Ovary (tissue), 7 donors: ENCODE measurements at regions not wholly inside any gene's neighbourhood (a gene's known extent, or its start where the extent isn't known, plus 50 kb on each side); places are given as distances from the start of the nearest gene placed in this dataset.

Source experiments
- DNase-seq, 5 donors: peaks; one replicate each; pipeline ENCODE4 v3.0.0-alpha.2; 2019 to 2020
- H3K27ac ChIP-seq, 2 donors: fragments of 200-600 bp; one replicate each; pipeline versions ENCODE4 v1.5.1 to v1.8.0; 2019 to 2022
- H3K27me3 ChIP-seq: fragments of 200-600 bp; one replicate; pipeline ENCODE4 v1.8.0; 2022
- H3K36me3 ChIP-seq: fragments of 200-600 bp; sonication (generic); one replicate; pipeline ENCODE4 v1.5.1; 2019
- H3K4me1 ChIP-seq: one replicate; pipeline ENCODE4 v1.8.1; 2013; ENCODE audit warnings: mild to moderate bottlenecking, moderate library complexity; ENCODE audit not compliant: insufficient read depth
- H3K4me3 ChIP-seq: fragments of 200-600 bp; sonication (generic); one replicate; pipeline ENCODE4 v1.5.1; 2017
- H3K9me3 ChIP-seq, 2 donors: fragments of 200-600 bp in 1 of 2; sonication (generic) in 1 of 2; one replicate each; pipeline versions ENCODE4 v1.5.1 to v1.8.1; 2013 to 2019; ENCODE audit warnings: mild to moderate bottlenecking in 1 of 2, moderate library complexity in 1 of 2
- CTCF ChIP-seq, 3 donors: fragments of 450-650 bp in 2 of 3; fragments of 200-600 bp in 1 of 3; IDR thresholded peaks; one replicate each; pipeline versions ENCODE4 v1.5.1 to v1.8.0; 2016 to 2022; ENCODE audit warnings: antibody characterized with exemption in 3 of 3, mild to moderate bottlenecking in 1 of 3
- EP300 ChIP-seq: sonication (generic); formaldehyde crosslinking; IDR thresholded peaks from one replicate; pipeline ENCODE4 v1.6.1; 2017; ENCODE audit warnings: antibody characterized with exemption
- POLR2A ChIP-seq: fragments of 450-650 bp; IDR thresholded peaks from one replicate; pipeline ENCODE4 v1.6.1; 2017; ENCODE audit warnings: antibody characterized with exemption, mild to moderate bottlenecking, moderate library complexity
- WGBS, 3 donors: extraction: QIAGEN DNeasy Blood & Tissue Kit in 1 of 3; methylation state at CpG; one replicate each; pipeline versions ENCODE4 v1.1.5 to v1.1.7; 2013 to 2017; 5-methylcytosine and 5-hydroxymethylcytosine counted together
- intact Hi-C, 4 donors: fragments of 100-400 bp; cut with DNase I; formaldehyde crosslinking; loops; one replicate each; pipeline versions ENCODE4 v1.11.0 to v1.15.1; 2022 to 2023
- donor health status: DM: no; HTN: no; CAD: no; lungs with moderate emphysema.
- donor health status: DM: no; HTN: no; CAD: no.
- donor health status: Bipolar disorder and iron deficiency.
- donor health status: DM: no; HTN: no; CAD: no.
- donor health status: DM: yes; HTN: yes; CAD: no.

DNA sequence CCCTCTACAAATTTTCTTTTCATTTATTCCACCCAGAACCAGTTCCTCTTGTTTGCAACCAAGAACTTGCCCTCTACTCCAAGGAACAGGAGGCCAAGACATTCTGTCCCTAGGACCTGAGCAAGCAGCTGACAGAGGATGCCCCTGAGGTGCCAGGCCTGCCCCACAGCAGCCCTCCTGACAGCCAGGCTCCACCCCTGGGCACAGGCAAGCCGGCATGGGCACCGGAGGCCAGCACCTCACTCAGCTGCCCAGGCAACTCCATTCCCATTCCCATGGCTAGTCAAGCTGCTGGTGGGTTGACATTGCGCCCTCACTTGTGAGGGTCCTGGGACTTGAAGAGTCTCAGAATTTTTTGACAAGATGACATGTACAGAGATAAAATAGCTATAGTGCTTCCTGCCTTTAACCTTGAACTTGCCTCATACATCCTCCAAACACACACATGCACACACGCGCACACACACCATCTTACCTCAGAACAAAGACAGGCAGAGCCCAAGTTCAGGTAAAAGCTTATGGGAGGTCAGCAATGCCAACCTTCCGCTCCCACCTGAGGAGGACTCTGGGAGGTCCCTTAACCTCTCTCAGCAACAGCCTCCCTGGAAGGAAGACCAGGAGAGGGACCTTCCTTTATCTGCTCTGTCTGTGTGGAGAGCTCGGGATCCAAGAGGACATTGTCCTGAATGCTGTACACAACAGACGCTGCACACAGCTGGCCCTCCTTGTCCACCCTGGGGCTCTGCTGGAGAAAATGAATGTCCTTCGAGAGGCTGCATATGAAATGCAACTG lies 620.9 kb upstream of the CADM1 start:
- no peak overlapping the region for H3K27ac ChIP-seq
- H3K4me3 ChIP-seq = no peak overlapping the region
- intact Hi-C loops = loop anchor here in 1 of 4 donors (10.0 kb wide), 1 partner anchor 1750 kb away; no protein-coding TSS in a partner anchor
- no peaks in the 10 kb centered on the region for H3K4me1 ChIP-seq
- no peaks in the 10 kb centered on the region for H3K9me3 ChIP-seq
- H3K36me3 ChIP-seq = no peaks in the 10 kb centered on the region
- TF ChIP-seq EP300 = no peak
- TF ChIP-seq CTCF (IDR thresholded peaks at IDR 0.05) = no peak
- 76 to 86% (median 83%) methylated on average over 9 of the region's 9 CpGs for WGBS, 3 donors
- H3K27me3 ChIP-seq = no peaks in the 10 kb centered on the region
- DNase-seq = no peak

GRCh38 chr11:116123739-116124138 lies 619.5 kb upstream of the CADM1 start:
- no peaks in the 10 kb centered on the region for H3K9me3 ChIP-seq
- intact Hi-C loops = loop anchor here in 1 of 4 donors (10.0 kb wide), 1 partner anchor 1749 kb away; no protein-coding TSS in a partner anchor
- no peaks in the 10 kb centered on the region for H3K36me3 ChIP-seq
- no peaks in the 10 kb centered on the region for H3K27me3 ChIP-seq
- no peaks in the 10 kb centered on the region for H3K4me1 ChIP-seq
- 91 to 92% (median 92%) methylated on average over 5 of the region's 5 CpGs for WGBS, 3 donors
- H3K4me3 ChIP-seq = no peak overlapping the region
- TF ChIP-seq EP300 (no peak), POLR2A (no peak), CTCF (IDR thresholded peaks at IDR 0.05) (no peak)
- no peak for DNase-seq
- H3K27ac ChIP-seq = no peak overlapping the region

DNA sequence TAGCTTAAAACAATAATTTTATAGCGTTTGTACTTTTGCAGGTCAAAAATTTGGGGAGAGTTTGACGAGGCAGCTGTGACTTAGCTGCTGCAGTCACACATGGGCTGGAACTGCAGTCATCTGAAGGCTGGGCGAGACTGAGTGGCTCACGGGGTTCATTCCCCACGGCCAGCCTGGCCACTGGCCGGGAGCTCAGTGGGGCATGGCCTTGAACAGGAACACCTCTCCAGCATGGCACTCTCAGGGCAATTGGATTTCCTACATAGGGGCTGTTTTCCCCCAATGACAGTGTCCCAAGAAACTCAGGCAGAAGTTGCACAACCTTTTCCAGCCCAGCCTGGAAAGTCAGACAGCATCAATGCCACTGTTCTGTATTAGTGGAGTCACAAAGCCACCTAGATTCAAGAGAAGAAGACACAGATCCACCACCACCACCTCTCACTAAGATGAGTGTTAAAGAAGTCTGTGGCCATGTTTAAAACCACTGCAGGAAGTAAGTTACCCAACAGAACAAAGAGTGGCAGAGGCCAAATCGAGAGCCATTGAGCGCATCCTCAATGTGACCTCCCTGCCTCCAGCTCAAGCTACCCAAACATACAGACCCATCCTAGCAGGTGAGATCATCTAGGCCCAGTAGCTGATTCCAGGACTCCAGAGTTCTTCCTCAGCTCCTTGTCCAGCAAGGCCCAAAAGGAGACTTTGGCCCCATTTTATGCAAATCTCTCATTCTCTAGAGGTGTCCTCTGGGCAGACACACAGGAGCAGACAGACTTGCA lies 618.7 kb upstream of the CADM1 start:
- Histone ChIP-seq H3K4me3 (no peak overlapping the region), H3K36me3 (no peaks in the 10 kb centered on the region), H3K27ac (no peak overlapping the region), H3K9me3 (no peaks in the 10 kb centered on the region), H3K27me3 (no peaks in the 10 kb centered on the region), H3K4me1 (no peaks in the 10 kb centered on the region)
- TF ChIP-seq EP300 (no peak), CTCF (IDR thresholded peaks at IDR 0.05) (no peak), POLR2A (no peak)
- intact Hi-C loops = loop anchor here in 1 of 4 donors (10.0 kb wide), 1 partner anchor 1748 kb away; no protein-coding TSS in a partner anchor
- 80 to 86% (median 84%) methylated on average over 8 of the region's 8 CpGs for WGBS, 3 donors
- no peak for DNase-seq

GRCh38 chr11:116119158-116119557 lies 614.9 kb upstream of the CADM1 start:
- Histone ChIP-seq H3K27me3 (no peaks in the 10 kb centered on the region), H3K27ac (no peak overlapping the region), H3K9me3 (no peaks in the 10 kb centered on the region), H3K36me3 (no peaks in the 10 kb centered on the region), H3K4me3 (no peak overlapping the region), H3K4me1 (no peaks in the 10 kb centered on the region)
- 89 to 92% (median 92%) methylated on average over 11 of the region's 11 CpGs for WGBS, 3 donors
- intact Hi-C loops = no loop called here
- TF ChIP-seq POLR2A (no peak), EP300 (no peak), CTCF (IDR thresholded peaks at IDR 0.05) (no peak)
- DNase-seq = no peak
